Activated naive CD4-positive, alpha-beta T cell treated with anti-CD3 and anti-CD28 coated beads, Interleukin-2, amount 50 U/mL, for 16 hours (primary cell): ENCODE measurements at regions not wholly inside any gene's neighbourhood (a gene's known extent, or its start where the extent isn't known, plus 50 kb on each side); places are given as distances from the start of the nearest gene placed in this dataset.
"Not testable (repeated sequence)": the region's sequence is repeated elsewhere in the genome, so short reads cannot be mapped to it uniquely, and the experiment has no call there.

Experiments
- DNase-seq: peaks from one replicate; pipeline ENCODE4 v3.0.0-alpha.2; 2020

- no peak for DNase-seq
Measured at GRCh38 chr3:112736805-112737566, 96.0 kb upstream of the CCDC80 start.

GRCh38 chr3:112736386-112736785, 95.4 kb upstream of the CCDC80 start:
- no peak for DNase-seq

- DNase-seq, result no peak
Measured at GRCh38 chr3:112735926-112736325, 95.0 kb upstream of the CCDC80 start.

- peak; percentile 61 for DNase-seq
Measured at GRCh38 chr3:112734736-112735350, 93.9 kb upstream of the CCDC80 start.

GRCh38 chr3:112734171-112734570, 93.2 kb upstream of the CCDC80 start:
- no peak for DNase-seq

- DNase-seq, result no peak
Measured at GRCh38 chr3:112730210-112730609, 89.3 kb upstream of the CCDC80 start.

GRCh38 chr3:112721231-112721630, 80.3 kb upstream of the CCDC80 start:
- DNase-seq, result no peak

- no peak for DNase-seq
Measured at GRCh38 chr3:112718967-112719366, 78.0 kb upstream of the CCDC80 start.

GRCh38 chr3:112718516-112718915, 77.6 kb upstream of the CCDC80 start:
- no peak for DNase-seq

- no peak for DNase-seq
Measured at GRCh38 chr3:112709911-112710310, 69.0 kb upstream of the CCDC80 start.

- DNase-seq, result no peak
Measured at GRCh38 chr3:112699436-112699978, 58.6 kb upstream of the CCDC80 start.

GRCh38 chr3:112698442-112698841, 57.5 kb upstream of the CCDC80 start:
- DNase-seq, result not testable (repeated sequence)

GRCh38 chr3:112696244-112696643, 55.3 kb upstream of the CCDC80 start:
- not testable (repeated sequence) for DNase-seq

- DNase-seq, result not testable (repeated sequence)
Measured at GRCh38 chr3:112695377-112696108, 54.6 kb upstream of the CCDC80 start.

GRCh38 chr3:112694906-112695305, 54.0 kb upstream of the CCDC80 start:
- not testable (repeated sequence) for DNase-seq

GRCh38 chr3:112693186-112693585, 52.2 kb upstream of the CCDC80 start:
- no peak for DNase-seq
